PC-9 (cell line): ENCODE measurements at regions not wholly inside any gene's neighbourhood (a gene's known extent, or its start where the extent isn't known, plus 50 kb on each side); places are given as distances from the start of the nearest gene placed in this dataset.

Source experiments
- BruUV-seq: library from RNA; stranded (reverse); fragments of 400-500 nt; replicated peaks from 2 replicates; lab custom pipeline; 2021; lab: Mats Ljungman, UMichigan
- CTCF ChIA-PET: fragments of 300-600 bp; sonication (Branson Sonifier 250); formaldehyde crosslinking; loops from one replicate; lab custom pipeline; 2022; ENCODE audit warnings: antibody characterized with exemption; lab: Charles Lee
- POLR2A ChIA-PET: fragments of 300-600 bp; sonication (Branson Sonifier 250); formaldehyde crosslinking; loops from one replicate; lab custom pipeline; 2022; ENCODE audit warnings: antibody characterized with exemption; ENCODE audit not compliant: unreplicated experiment; lab: Charles Lee
- DNase-seq, 2 experiments: peaks; one replicate each; pipeline versions ENCODE4 v3.0.0 to v3.0.0-alpha.2; 2015 to 2022; ENCODE audit warnings: mixed read lengths in 1 of 2
- H2AFZ ChIP-seq: fragments of 200-600 bp; sonication (generic); 2 replicates; pipeline ENCODE4 v1.8.1; 2017; ENCODE audit warnings: antibody characterized with exemption
- H3F3A ChIP-seq: fragments of 200-600 bp; sonication (generic); 2 replicates; pipeline ENCODE4 v1.8.1; 2017; ENCODE audit warnings: antibody characterized with exemption, mild to moderate bottlenecking, low read depth; ENCODE audit not compliant: insufficient read depth
- H3K27ac ChIP-seq: fragments of 200-600 bp; sonication (generic); 2 replicates; pipeline ENCODE4 v1.6.1; 2016; ENCODE audit warnings: mixed run types
- H3K27me3 ChIP-seq: fragments of 200-600 bp; sonication (generic); 2 replicates; pipeline ENCODE4 v1.6.1; 2016; ENCODE audit warnings: low read depth, mixed run types; ENCODE audit not compliant: insufficient read depth
- H3K36me3 ChIP-seq: fragments of 200-600 bp; sonication (generic); 2 replicates; pipeline ENCODE4 v1.6.1; 2016; ENCODE audit warnings: low read depth, mixed run types
- H3K4me1 ChIP-seq: fragments of 200-600 bp; sonication (generic); replicated peaks from 2 replicates; pipeline ENCODE4 v1.6.1; 2016; ENCODE audit warnings: mixed run types; ENCODE audit not compliant: insufficient read depth
- H3K4me2 ChIP-seq: fragments of 200-600 bp; sonication (generic); 2 replicates; pipeline ENCODE4 v1.6.1; 2017; ENCODE audit warnings: mixed run types
- H3K4me3 ChIP-seq: fragments of 200-600 bp; sonication (generic); 2 replicates; pipeline ENCODE4 v1.6.1; 2016; ENCODE audit warnings: mixed run types
- H3K79me2 ChIP-seq: fragments of 200-600 bp; sonication (generic); 2 replicates; pipeline ENCODE4 v1.6.1; 2017; ENCODE audit warnings: low read depth, mixed run types
- H3K9me2 ChIP-seq: fragments of 200-600 bp; sonication (generic); 2 replicates; pipeline ENCODE4 v1.8.1; 2017; ENCODE audit warnings: mild to moderate bottlenecking; ENCODE audit not compliant: insufficient read depth
- H3K9me3 ChIP-seq: fragments of 200-600 bp; sonication (generic); 2 replicates; pipeline ENCODE4 v1.8.1; 2016; ENCODE audit warnings: low read depth; ENCODE audit not compliant: insufficient read depth
- H4K20me1 ChIP-seq: fragments of 200-600 bp; sonication (generic); 2 replicates; pipeline ENCODE4 v1.8.1; 2017; ENCODE audit not compliant: insufficient read depth
- EZH2 ChIP-seq: fragments of 200-600 bp; sonication (generic); IDR thresholded peaks from 2 replicates; pipeline ENCODE4 v1.8.0; 2017; ENCODE audit warnings: antibody characterized with exemption, low read depth
- intact Hi-C: fragments of 100-400 bp; cut with micrococcal nuclease; formaldehyde crosslinking; loops from one replicate; pipeline ENCODE4 v1.10.0; 2022; ENCODE audit not compliant: unreplicated experiment
- TF ChIP-seq, protein P1 (sequence below): fragments of 200-600 bp; sonication (generic); conservative IDR thresholded peaks from 2 replicates; pipeline ENCODE4 v1.6.1; 2017; ENCODE audit warnings: mixed run types, antibody characterized with exemption, mild to moderate bottlenecking, moderate library complexity

- no peaks in the 10 kb centered on the region for H3K4me1 ChIP-seq
- POLR2A ChIA-PET: no interaction called here
Observed at GRCh38 chr16:66165879-66166278, 200.6 kb upstream of the CDH5 start.

GRCh38 chr16:66164581-66165247, 201.8 kb upstream of the CDH5 start:
- Histone ChIP-seq H3K79me2 (no peaks in the 10 kb centered on the region), H3K4me1 (no peaks in the 10 kb centered on the region), H2AFZ (no peak overlapping the region), H3K4me2 (no peak overlapping the region), H3K27me3 (peaks cover 87% of the 10 kb centered on the region), H4K20me1 (no peaks in the 10 kb centered on the region), H3F3A (no peaks in the 10 kb centered on the region), H3K9me3 (no peaks in the 10 kb centered on the region), H3K36me3 (no peaks in the 10 kb centered on the region), H3K27ac (no peak overlapping the region), H3K9me2 (no peaks in the 10 kb centered on the region), H3K4me3 (no peak overlapping the region)
- no TSS peak for BruUV-seq
- POLR2A ChIA-PET: no interaction called here
- CTCF ChIA-PET: no interaction called here
- DNase-seq: no peak
- TF ChIP-seq, protein P1, sequence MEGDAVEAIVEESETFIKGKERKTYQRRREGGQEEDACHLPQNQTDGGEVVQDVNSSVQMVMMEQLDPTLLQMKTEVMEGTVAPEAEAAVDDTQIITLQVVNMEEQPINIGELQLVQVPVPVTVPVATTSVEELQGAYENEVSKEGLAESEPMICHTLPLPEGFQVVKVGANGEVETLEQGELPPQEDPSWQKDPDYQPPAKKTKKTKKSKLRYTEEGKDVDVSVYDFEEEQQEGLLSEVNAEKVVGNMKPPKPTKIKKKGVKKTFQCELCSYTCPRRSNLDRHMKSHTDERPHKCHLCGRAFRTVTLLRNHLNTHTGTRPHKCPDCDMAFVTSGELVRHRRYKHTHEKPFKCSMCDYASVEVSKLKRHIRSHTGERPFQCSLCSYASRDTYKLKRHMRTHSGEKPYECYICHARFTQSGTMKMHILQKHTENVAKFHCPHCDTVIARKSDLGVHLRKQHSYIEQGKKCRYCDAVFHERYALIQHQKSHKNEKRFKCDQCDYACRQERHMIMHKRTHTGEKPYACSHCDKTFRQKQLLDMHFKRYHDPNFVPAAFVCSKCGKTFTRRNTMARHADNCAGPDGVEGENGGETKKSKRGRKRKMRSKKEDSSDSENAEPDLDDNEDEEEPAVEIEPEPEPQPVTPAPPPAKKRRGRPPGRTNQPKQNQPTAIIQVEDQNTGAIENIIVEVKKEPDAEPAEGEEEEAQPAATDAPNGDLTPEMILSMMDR: no peak
- TF ChIP-seq EZH2: no peak
- intact Hi-C loops: no loop called here

More at GRCh38 chr16:66165879-66166278, 200.6 kb upstream of the CDH5 start:
- no peak for DNase-seq
- Histone ChIP-seq H3K9me3 (no peaks in the 10 kb centered on the region), H3F3A (no peaks in the 10 kb centered on the region), H3K27me3 (peaks cover 86% of the 10 kb centered on the region), H4K20me1 (no peaks in the 10 kb centered on the region), H3K4me3 (no peak overlapping the region), H3K4me2 (no peak overlapping the region), H3K27ac (no peak overlapping the region), H3K36me3 (no peaks in the 10 kb centered on the region), H3K9me2 (no peaks in the 10 kb centered on the region), H2AFZ (no peak overlapping the region), H3K79me2 (no peaks in the 10 kb centered on the region)
- TF ChIP-seq, protein P1: no peak
- TF ChIP-seq EZH2: no peak
- CTCF ChIA-PET: no interaction called here
- no TSS peak for BruUV-seq
- intact Hi-C loops: no loop called here

GRCh38 chr16:66162821-66163220, 203.7 kb upstream of the CDH5 start:
- Histone ChIP-seq H3K4me1 (no peaks in the 10 kb centered on the region), H3K4me2 (no peak overlapping the region), H3F3A (no peaks in the 10 kb centered on the region), H2AFZ (no peak overlapping the region), H3K79me2 (no peaks in the 10 kb centered on the region), H3K9me2 (no peaks in the 10 kb centered on the region), H3K36me3 (no peaks in the 10 kb centered on the region), H3K27me3 (peaks cover 78% of the 10 kb centered on the region), H3K9me3 (no peaks in the 10 kb centered on the region), H4K20me1 (no peaks in the 10 kb centered on the region), H3K4me3 (no peak overlapping the region), H3K27ac (no peak overlapping the region)
- intact Hi-C loops: no loop called here
- ChIA-PET POLR2A (no interaction called here), CTCF (no interaction called here)
- no peak for DNase-seq
- TF ChIP-seq, protein P1: no peak
- TF ChIP-seq EZH2: no peak
- BruUV-seq: no TSS peak
